Loucy (cell line): ENCODE measurements at regions not wholly inside any gene's neighbourhood (a gene's known extent, or its start where the extent isn't known, plus 50 kb on each side); places are given as distances from the start of the nearest gene placed in this dataset.

Experiments used
- H2AFZ ChIP-seq: fragments of 200-600 bp; sonication (generic); 2 replicates; pipeline ENCODE4 v1.6.0; 2016; ENCODE audit warnings: antibody characterized with exemption, mild to moderate bottlenecking, low read length, moderate library complexity
- H3F3A ChIP-seq: fragments of 200-600 bp; 2 replicates; pipeline ENCODE4 v1.6.0; 2016; ENCODE audit warnings: antibody characterized with exemption, low read depth, mild to moderate bottlenecking
- H3K27me3 ChIP-seq: fragments of 200-600 bp; sonication (generic); 2 replicates; pipeline ENCODE4 v1.6.1; 2014; ENCODE audit warnings: low read length, mild to moderate bottlenecking; ENCODE audit not compliant: insufficient read depth, poor library complexity, severe bottlenecking
- H3K36me3 ChIP-seq: fragments of 200-600 bp; sonication (generic); 2 replicates; pipeline ENCODE4 v1.6.1; 2016; ENCODE audit warnings: low read length; ENCODE audit not compliant: insufficient read depth
- H3K4me1 ChIP-seq: fragments of 200-600 bp; sonication (generic); 2 replicates; pipeline ENCODE4 v1.5.1; 2014; ENCODE audit warnings: low read length, mild to moderate bottlenecking; ENCODE audit not compliant: insufficient read depth, poor library complexity, severe bottlenecking
- H3K4me2 ChIP-seq: fragments of 200-600 bp; sonication (generic); 2 replicates; pipeline ENCODE4 v1.6.0; 2014; ENCODE audit warnings: antibody characterized with exemption, low read length, low read depth, mild to moderate bottlenecking; ENCODE audit not compliant: poor library complexity, severe bottlenecking
- H3K4me3 ChIP-seq: fragments of 200-600 bp; sonication (generic); 2 replicates; pipeline ENCODE4 v1.5.1; 2014; ENCODE audit warnings: low read length, mild to moderate bottlenecking, mixed read lengths; ENCODE audit not compliant: poor library complexity, severe bottlenecking
- H3K79me2 ChIP-seq: fragments of 200-600 bp; sonication (generic); 2 replicates; pipeline ENCODE4 v1.6.1; 2014; ENCODE audit warnings: low read length; ENCODE audit not compliant: insufficient read depth
- H3K9ac ChIP-seq: fragments of 200-600 bp; sonication (generic); 2 replicates; pipeline ENCODE4 v1.6.0; 2014; ENCODE audit warnings: mild to moderate bottlenecking, low read depth, low read length, moderate library complexity; ENCODE audit not compliant: poor library complexity, severe bottlenecking
- H3K9me2 ChIP-seq: fragments of 200-600 bp; sonication (generic); replicated peaks from 2 replicates; pipeline ENCODE4 v1.6.1; 2016; ENCODE audit warnings: low read depth, low read length, mixed read lengths
- H3K9me3 ChIP-seq: fragments of 200-600 bp; sonication (generic); 2 replicates; pipeline ENCODE4 v1.6.1; 2014; ENCODE audit warnings: mild to moderate bottlenecking, antibody characterized with exemption, low read length, low read depth; ENCODE audit not compliant: insufficient read depth
- H4K20me1 ChIP-seq: fragments of 200-600 bp; sonication (generic); 2 replicates; pipeline ENCODE4 v1.6.0; 2014; ENCODE audit warnings: antibody characterized with exemption, low read length, mild to moderate bottlenecking; ENCODE audit not compliant: insufficient read depth, poor library complexity, severe bottlenecking
- CTCF ChIP-seq: fragments of 200-600 bp; sonication (generic); conservative IDR thresholded peaks from 2 replicates; pipeline ENCODE4 v1.5.1; 2014; ENCODE audit warnings: mild to moderate bottlenecking, antibody characterized with exemption, low read length
- EZH2phosphoT487 ChIP-seq: fragments of 200-600 bp; IDR thresholded peaks from 2 replicates; pipeline ENCODE4 v1.6.1; 2018; ENCODE audit warnings: antibody characterized with exemption, mild to moderate bottlenecking, moderate library complexity, borderline replicate concordance

- TF ChIP-seq CTCF (no peak), EZH2phosphoT487 (no peak)
- Histone ChIP-seq H3K79me2 (no peaks in the 10 kb centered on the region), H3K9ac (no peak overlapping the region), H3K36me3 (no peaks in the 10 kb centered on the region), H3F3A (no peaks in the 10 kb centered on the region), H3K4me2 (no peak overlapping the region), H2AFZ (no peak overlapping the region), H3K9me3 (no peaks in the 10 kb centered on the region), H3K4me1 (no peaks in the 10 kb centered on the region), H4K20me1 (no peaks in the 10 kb centered on the region), H3K9me2 (no peaks in the 10 kb centered on the region), H3K4me3 (no peak overlapping the region), H3K27me3 (no peaks in the 10 kb centered on the region)
Observed at GRCh38 chr17:6912110-6913051, 80.9 kb upstream of the TEKT1 start.

GRCh38 chr17:6913608-6914443, 82.0 kb upstream of the ALOX12 start:
- no peaks in the 10 kb centered on the region for H3K9me2 ChIP-seq
- H4K20me1 ChIP-seq = no peaks in the 10 kb centered on the region
- H3F3A ChIP-seq = no peaks in the 10 kb centered on the region
- no peak overlapping the region for H3K9ac ChIP-seq
- TF ChIP-seq CTCF = peak; percentile 93
- no peak for TF ChIP-seq EZH2phosphoT487
- no peaks in the 10 kb centered on the region for H3K9me3 ChIP-seq
- peak overlapping the region; percentile 21 for H3K4me3 ChIP-seq
- peak overlapping the region; percentile 62 for H3K4me2 ChIP-seq
- H3K27me3 ChIP-seq = no peaks in the 10 kb centered on the region
- no peaks in the 10 kb centered on the region for H3K36me3 ChIP-seq
- H3K79me2 ChIP-seq = no peaks in the 10 kb centered on the region
- peak overlapping the region; percentile 31; the same call in 1 of the 2 replicates for H2AFZ ChIP-seq
- no peaks in the 10 kb centered on the region for H3K4me1 ChIP-seq

- H3K9me3 ChIP-seq = no peaks in the 10 kb centered on the region
- no peaks in the 10 kb centered on the region for H3K4me1 ChIP-seq
- H2AFZ ChIP-seq = no peak overlapping the region
- no peak overlapping the region for H3K9ac ChIP-seq
- no peak overlapping the region for H3K4me3 ChIP-seq
- no peaks in the 10 kb centered on the region for H3F3A ChIP-seq
- no peak for TF ChIP-seq EZH2phosphoT487
- H3K36me3 ChIP-seq = no peaks in the 10 kb centered on the region
- no peaks in the 10 kb centered on the region for H3K79me2 ChIP-seq
- H3K4me2 ChIP-seq = no peak overlapping the region
- no peaks in the 10 kb centered on the region for H3K27me3 ChIP-seq
- no peaks in the 10 kb centered on the region for H3K9me2 ChIP-seq
- H4K20me1 ChIP-seq = no peaks in the 10 kb centered on the region
Observed at GRCh38 chr17:6914711-6915110, 81.1 kb upstream of the ALOX12 start.
